CD14-positive monocyte (primary cell): ENCODE measurements at regions not wholly inside any gene's neighbourhood (a gene's known extent, or its start where the extent isn't known, plus 50 kb on each side); places are given as distances from the start of the nearest gene placed in this dataset.

Experiments
- DNase-seq, 3 donors: peaks; one replicate each; pipeline ENCODE4 v3.0.0-alpha.2; 2011 to 2022
- H2AFZ ChIP-seq: 2 replicates; pipeline ENCODE4 v1.6.0; 2012; ENCODE audit warnings: mild to moderate bottlenecking, low read depth, low read length, inconsistent platforms; ENCODE audit not compliant: insufficient read depth, poor library complexity, severe bottlenecking
- H3K27ac ChIP-seq, 2 donors: 1 replicate in 1 of 2; 2 replicates in 1 of 2; pipeline ENCODE4 v1.5.1; 2012 to 2013; ENCODE audit warnings: low read length in 2 of 2, control low read depth in 1 of 2, inconsistent platforms in 1 of 2, low read depth in 1 of 2, mild to moderate bottlenecking in 1 of 2
- H3K27me3 ChIP-seq, 2 donors: one replicate each; pipeline versions ENCODE4 v1.6.0 to v1.6.1; 2011 to 2013; ENCODE audit warnings: low read length in 2 of 2; ENCODE audit not compliant: control insufficient read depth in 2 of 2, insufficient read depth in 2 of 2
- H3K36me3 ChIP-seq, 2 donors: replicated peaks in 1 of 2; 1 replicate in 1 of 2; 2 replicates in 1 of 2; pipeline versions ENCODE4 v1.5.1 to v1.6.1; 2012 to 2013; ENCODE audit warnings: low read length in 2 of 2, control low read depth in 1 of 2, inconsistent platforms in 1 of 2, mild to moderate bottlenecking in 1 of 2; ENCODE audit not compliant: insufficient read depth in 2 of 2, control insufficient read depth in 1 of 2
- H3K4me1 ChIP-seq, 2 donors: 1 replicate in 1 of 2; 2 replicates in 1 of 2; pipeline versions ENCODE4 v1.5.1 to v1.6.1; 2012 to 2013; ENCODE audit warnings: low read length in 2 of 2, control low read depth in 1 of 2, inconsistent platforms in 1 of 2, mild to moderate bottlenecking in 1 of 2, moderate library complexity in 1 of 2; ENCODE audit not compliant: insufficient read depth in 2 of 2, control insufficient read depth in 1 of 2
- H3K4me2 ChIP-seq: replicated peaks from 2 replicates; pipeline ENCODE3; 2012; ENCODE audit warnings: low read length, moderate library complexity, mild to moderate bottlenecking; ENCODE audit not compliant: poor library complexity, severe bottlenecking; ENCODE audit errors: extremely low read depth
- H3K4me3 ChIP-seq, 3 experiments: fragments of 200-600 bp in 1 of 3; sonication (generic) in 1 of 3; replicated peaks in 1 of 3; 1 replicate in 2 of 3; 2 replicates in 1 of 3; pipeline ENCODE4 v1.5.1; 2011 to 2013; ENCODE audit warnings: low read length in 3 of 3, mild to moderate bottlenecking in 3 of 3, control low read depth in 2 of 3, low read depth in 2 of 3, inconsistent platforms in 1 of 3, moderate library complexity in 1 of 3
- H3K79me2 ChIP-seq: 2 replicates; pipeline ENCODE4 v1.6.0; 2012; ENCODE audit warnings: mild to moderate bottlenecking, control low read depth, inconsistent platforms, low read length, moderate library complexity; ENCODE audit not compliant: insufficient read depth
- H3K9ac ChIP-seq: 2 replicates; pipeline ENCODE4 v1.6.0; 2017; ENCODE audit warnings: low read length, mild to moderate bottlenecking; ENCODE audit not compliant: insufficient read depth, poor library complexity, severe bottlenecking
- H3K9me3 ChIP-seq, 2 donors: replicated peaks in 1 of 2; 1 replicate in 1 of 2; 2 replicates in 1 of 2; pipeline versions ENCODE4 v1.5.1 to v1.6.1; 2012 to 2013; ENCODE audit warnings: low read length in 2 of 2, control low read depth in 1 of 2; ENCODE audit not compliant: control insufficient read depth in 1 of 2, insufficient read depth in 1 of 2
- H4K20me1 ChIP-seq: 2 replicates; pipeline ENCODE4 v1.6.0; 2012; ENCODE audit warnings: mild to moderate bottlenecking, low read length, control low read depth, moderate library complexity; ENCODE audit not compliant: insufficient read depth
- H3K27ac Mint-ChIP-seq, 7 donors: one replicate each; pipeline ENCODE4 v1.8.0; 2020; ENCODE audit warnings: mild to moderate bottlenecking in 7 of 7, mixed read lengths in 7 of 7, moderate library complexity in 6 of 7, inconsistent platforms in 2 of 7
- H3K27me3 Mint-ChIP-seq, 3 donors: one replicate each; pipeline ENCODE4 v1.8.0; 2021 to 2022; ENCODE audit warnings: low read depth in 3 of 3, mild to moderate bottlenecking in 3 of 3, mixed read lengths in 3 of 3, moderate library complexity in 3 of 3, inconsistent platforms in 1 of 3
- H3K36me3 Mint-ChIP-seq, 2 donors: one replicate each; pipeline ENCODE4 v1.8.0; 2020; ENCODE audit warnings: mixed read lengths in 2 of 2, inconsistent platforms in 1 of 2, mild to moderate bottlenecking in 1 of 2
- H3K4me1 Mint-ChIP-seq: one replicate; pipeline ENCODE4 v1.8.0; 2020; ENCODE audit warnings: mild to moderate bottlenecking, mixed read lengths
- H3K4me3 Mint-ChIP-seq, 2 donors: one replicate each; pipeline ENCODE4 v1.8.0; 2020; ENCODE audit warnings: mild to moderate bottlenecking in 2 of 2, mixed read lengths in 2 of 2, moderate library complexity in 1 of 2
- H3K9me3 Mint-ChIP-seq, 7 donors: one replicate each; pipeline ENCODE4 v1.8.0; 2020 to 2022; ENCODE audit warnings: mixed read lengths in 7 of 7, mild to moderate bottlenecking in 6 of 7, moderate library complexity in 6 of 7, inconsistent platforms in 2 of 7
- WGBS: methylation state at CpG from one replicate; pipeline ENCODE4 v1.1.5; 2013; ENCODE audit warnings: missing lambda C conversion rate; ENCODE audit not compliant: insufficient coverage; 5-methylcytosine and 5-hydroxymethylcytosine counted together
- intact Hi-C, 2 donors: fragments of 100-400 bp; cut with micrococcal nuclease; formaldehyde crosslinking; loops; one replicate each; pipeline versions ENCODE4 v1.15.0 to v1.15.1; 2023
- TF ChIP-seq, protein P1 (sequence below): fragments of 200-600 bp; IDR thresholded peaks from one replicate; pipeline ENCODE4 v1.8.0; 2022; ENCODE audit warnings: antibody characterized with exemption, mild to moderate bottlenecking

DNA sequence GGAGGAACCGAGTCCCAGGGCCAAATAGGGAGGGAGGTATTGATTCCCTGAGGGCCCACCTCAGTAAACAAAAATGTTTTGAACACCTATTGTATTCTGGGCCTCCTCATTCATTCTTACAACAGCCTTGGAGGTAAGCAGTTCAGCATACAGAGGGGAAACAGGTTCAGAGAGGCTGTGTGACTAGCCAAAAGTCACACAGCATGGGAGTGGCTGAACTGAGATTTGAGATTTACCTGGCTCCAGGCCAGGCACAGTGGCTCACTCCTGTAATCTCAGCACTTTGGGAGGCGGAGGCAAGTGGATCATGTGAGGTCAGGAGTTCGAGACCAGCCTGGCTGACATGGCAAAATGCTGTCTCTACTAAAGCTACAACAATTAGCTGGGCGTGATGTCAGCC, 107.2 kb downstream of the TMEM130 start:
- Mint-ChIP-seq H3K9me3 (peaks cover 0 to 17% (median 6%) of the 10 kb centered on the region in 7 donors), H3K4me3 (no peak overlapping the region), H3K36me3 (no peaks in the 10 kb centered on the region), H3K27me3 (peaks cover 9 to 13% (median 11%) of the 10 kb centered on the region in 3 donors), H3K27ac (no peak overlapping the region), H3K4me1 (no peaks in the 10 kb centered on the region)
- TF ChIP-seq, protein P1, sequence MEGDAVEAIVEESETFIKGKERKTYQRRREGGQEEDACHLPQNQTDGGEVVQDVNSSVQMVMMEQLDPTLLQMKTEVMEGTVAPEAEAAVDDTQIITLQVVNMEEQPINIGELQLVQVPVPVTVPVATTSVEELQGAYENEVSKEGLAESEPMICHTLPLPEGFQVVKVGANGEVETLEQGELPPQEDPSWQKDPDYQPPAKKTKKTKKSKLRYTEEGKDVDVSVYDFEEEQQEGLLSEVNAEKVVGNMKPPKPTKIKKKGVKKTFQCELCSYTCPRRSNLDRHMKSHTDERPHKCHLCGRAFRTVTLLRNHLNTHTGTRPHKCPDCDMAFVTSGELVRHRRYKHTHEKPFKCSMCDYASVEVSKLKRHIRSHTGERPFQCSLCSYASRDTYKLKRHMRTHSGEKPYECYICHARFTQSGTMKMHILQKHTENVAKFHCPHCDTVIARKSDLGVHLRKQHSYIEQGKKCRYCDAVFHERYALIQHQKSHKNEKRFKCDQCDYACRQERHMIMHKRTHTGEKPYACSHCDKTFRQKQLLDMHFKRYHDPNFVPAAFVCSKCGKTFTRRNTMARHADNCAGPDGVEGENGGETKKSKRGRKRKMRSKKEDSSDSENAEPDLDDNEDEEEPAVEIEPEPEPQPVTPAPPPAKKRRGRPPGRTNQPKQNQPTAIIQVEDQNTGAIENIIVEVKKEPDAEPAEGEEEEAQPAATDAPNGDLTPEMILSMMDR: no peak
- no peaks in the 10 kb centered on the region for H3K79me2 ChIP-seq
- WGBS: 100% methylated on average over 1 of the region's 4 CpGs
- no peak overlapping the region for H2AFZ ChIP-seq
- no peak overlapping the region for H3K4me3 ChIP-seq
- no peaks in the 10 kb centered on the region for H3K4me1 ChIP-seq
- DNase-seq: no peak
- H3K9me3 ChIP-seq: no peaks in the 10 kb centered on the region
- no peak overlapping the region for H3K9ac ChIP-seq
- H3K27ac ChIP-seq: no peak overlapping the region
- H3K4me2 ChIP-seq: no peak overlapping the region
- no peaks in the 10 kb centered on the region for H3K27me3 ChIP-seq
- intact Hi-C loops: no loop called here
- no peaks in the 10 kb centered on the region for H3K36me3 ChIP-seq
- H4K20me1 ChIP-seq: no peaks in the 10 kb centered on the region

DNA sequence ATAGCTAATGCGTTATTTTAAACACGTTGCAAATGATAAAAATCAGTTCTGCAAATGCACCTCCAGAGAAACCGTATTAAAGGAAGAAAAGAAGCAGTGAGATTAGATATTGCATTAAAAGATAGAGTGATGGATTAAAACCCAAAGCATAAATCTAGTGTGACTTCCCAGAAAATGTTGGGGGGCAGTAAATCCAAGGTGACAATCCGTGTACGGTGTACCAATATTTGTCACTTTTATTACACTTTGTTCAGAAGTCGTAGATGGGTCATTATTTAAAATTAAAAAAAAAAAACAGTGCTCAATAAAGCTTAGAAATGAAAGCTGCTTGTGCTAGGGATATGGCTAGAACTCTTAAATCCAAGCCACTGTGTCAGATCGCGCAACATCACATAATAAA, 106.4 kb downstream of the TMEM130 start:
- Histone ChIP-seq H2AFZ (no peak overlapping the region), H3K79me2 (no peaks in the 10 kb centered on the region), H3K9ac (no peak overlapping the region), H4K20me1 (no peaks in the 10 kb centered on the region), H3K9me3 (no peaks in the 10 kb centered on the region), H3K36me3 (no peaks in the 10 kb centered on the region), H3K4me1 (no peaks in the 10 kb centered on the region), H3K4me2 (no peak overlapping the region), H3K27ac (no peak overlapping the region), H3K27me3 (no peaks in the 10 kb centered on the region), H3K4me3 (no peak overlapping the region)
- TF ChIP-seq, protein P1: no peak
- peaks cover 0 to 14% (median 3%) of the 10 kb centered on the region in 7 donors for H3K9me3 Mint-ChIP-seq
- intact Hi-C loops: no loop called here
- no peak overlapping the region for H3K4me3 Mint-ChIP-seq
- no peak overlapping the region for H3K27ac Mint-ChIP-seq
- 0% methylated on average over 1 of the region's 8 CpGs for WGBS
- no peaks in the 10 kb centered on the region for H3K36me3 Mint-ChIP-seq
- peaks cover 7 to 14% (median 9%) of the 10 kb centered on the region in 3 donors for H3K27me3 Mint-ChIP-seq
- H3K4me1 Mint-ChIP-seq: no peaks in the 10 kb centered on the region
- DNase-seq: no peak
